ENCODE measurements at regions not wholly inside any gene's neighbourhood (a gene's known extent, or its start where the extent isn't known, plus 50 kb on each side); places are given as distances from the start of the nearest gene placed in this dataset.
"Not testable (repeated sequence)": the region's sequence is repeated elsewhere in the genome, so short reads cannot be mapped to it uniquely, and the experiment has no call there.

DNA sequence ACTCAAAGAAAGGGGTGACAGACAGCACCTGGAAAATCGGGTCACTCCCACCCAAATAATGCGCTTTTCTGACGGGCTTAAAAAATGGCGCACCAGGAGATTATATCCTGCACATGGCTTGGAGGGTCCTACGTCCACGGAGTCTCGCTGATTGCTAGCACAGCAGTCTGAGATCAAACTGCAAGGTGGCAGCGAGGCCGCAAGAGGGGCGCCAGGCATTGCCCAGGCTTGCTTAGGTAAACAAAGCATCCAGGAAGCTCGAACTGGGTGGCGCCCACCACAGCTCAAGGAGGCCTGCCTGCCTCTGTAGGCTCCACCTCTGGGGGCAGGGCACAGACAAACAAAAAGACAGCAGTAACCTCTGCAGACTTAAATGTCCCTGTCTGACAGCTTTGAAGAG, 741.5 kb downstream of the BCKDHB start:
- TF ChIP-seq CTCF (IDR thresholded peaks at IDR 0.05); ZFX (IDR thresholded peaks at IDR 0.05; ENCODE audit: borderline replicate concordance): not testable (repeated sequence)

Data from 22Rv1 (cell line).